GM12872 (cell line): ENCODE measurements at regions not wholly inside any gene's neighbourhood (a gene's known extent, or its start where the extent isn't known, plus 50 kb on each side); places are given as distances from the start of the nearest gene placed in this dataset.
A peak's percentile ranks its signal among the peaks of the same experiment; 100 is the strongest.

Source experiments
- CTCF ChIP-seq: IDR thresholded peaks from 3 replicates; pipeline ENCODE4 v1.5.1; 2011; ENCODE audit warnings: low read depth, mild to moderate bottlenecking, low read length, moderate library complexity; ENCODE audit not compliant: insufficient read depth

- peak; percentile 24; the same call in 1 of the 3 replicates for TF ChIP-seq CTCF
Measured at GRCh38 chr12:98422812-98423211, 92.6 kb upstream of the TMPO start.

- TF ChIP-seq CTCF = no peak
Measured at GRCh38 chr12:98423963-98424362, 91.4 kb upstream of the TMPO start.

GRCh38 chr12:98424726-98425401, 90.5 kb upstream of the TMPO start:
- TF ChIP-seq CTCF = peak; percentile 73

GRCh38 chr12:98425859-98426258, 89.5 kb upstream of the TMPO start:
- TF ChIP-seq CTCF = no peak

- no peak for TF ChIP-seq CTCF
Measured at GRCh38 chr12:98431089-98431488, 84.3 kb upstream of the TMPO start.

- no peak for TF ChIP-seq CTCF
Measured at GRCh38 chr12:98437166-98437565, 78.2 kb upstream of the TMPO start.

- no peak for TF ChIP-seq CTCF
Measured at GRCh38 chr12:98437806-98438595, 77.4 kb upstream of the TMPO start.
